ENCODE measurements at regions not wholly inside any gene's neighbourhood (a gene's known extent, or its start where the extent isn't known, plus 50 kb on each side); places are given as distances from the start of the nearest gene placed in this dataset.
"Not testable (repeated sequence)": the region's sequence is repeated elsewhere in the genome, so short reads cannot be mapped to it uniquely, and the experiment has no call there.

GRCh38 chr15:96470681-96471310 lies 140.3 kb downstream of the NR2F2 start:
- DNase-seq: no peak

DNA sequence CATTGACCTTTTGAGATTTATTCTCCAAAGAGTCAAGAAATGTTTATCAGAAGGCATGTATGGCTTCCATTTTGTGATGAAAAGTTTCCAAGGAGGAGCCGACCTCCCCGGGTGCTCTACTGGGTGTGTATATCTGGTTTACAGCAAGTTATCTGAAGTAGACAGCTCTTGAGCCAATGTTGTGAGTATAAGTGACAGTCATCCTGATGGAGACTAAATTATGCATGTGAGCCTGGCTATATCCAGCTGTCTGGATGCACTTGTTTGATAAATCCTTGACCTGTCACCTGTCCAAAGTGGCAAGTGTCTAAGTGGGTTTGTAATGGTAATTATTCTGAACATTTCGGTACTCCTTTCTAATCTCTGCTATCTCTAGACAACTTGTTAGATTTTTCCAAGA lies 142.2 kb downstream of the NR2F2 start:
- no peak for DNase-seq

- DNase-seq: no peak
Measured at GRCh38 chr15:96473556-96473955, 143.1 kb downstream of the NR2F2 start.

DNA sequence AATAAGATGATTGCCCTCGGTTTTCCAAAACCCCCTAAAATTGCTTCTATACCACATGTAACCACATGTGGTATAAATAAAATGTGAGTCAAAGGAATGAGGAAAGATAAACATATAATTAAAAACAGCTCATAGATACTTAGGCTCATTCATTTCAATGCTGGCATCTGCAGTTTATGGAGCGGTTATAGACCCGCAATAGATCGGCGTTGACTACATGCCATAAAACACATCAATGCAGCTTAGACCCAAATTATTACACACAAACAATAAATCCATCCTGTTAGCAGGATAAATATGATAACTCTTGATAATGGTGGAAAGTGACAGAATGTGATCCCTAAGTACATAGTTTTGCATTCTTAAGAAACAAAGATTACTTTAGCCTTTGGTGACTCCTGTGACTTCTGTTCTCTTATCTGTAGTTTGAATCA lies 143.7 kb downstream of the NR2F2 start:
- DNase-seq: no peak

DNA sequence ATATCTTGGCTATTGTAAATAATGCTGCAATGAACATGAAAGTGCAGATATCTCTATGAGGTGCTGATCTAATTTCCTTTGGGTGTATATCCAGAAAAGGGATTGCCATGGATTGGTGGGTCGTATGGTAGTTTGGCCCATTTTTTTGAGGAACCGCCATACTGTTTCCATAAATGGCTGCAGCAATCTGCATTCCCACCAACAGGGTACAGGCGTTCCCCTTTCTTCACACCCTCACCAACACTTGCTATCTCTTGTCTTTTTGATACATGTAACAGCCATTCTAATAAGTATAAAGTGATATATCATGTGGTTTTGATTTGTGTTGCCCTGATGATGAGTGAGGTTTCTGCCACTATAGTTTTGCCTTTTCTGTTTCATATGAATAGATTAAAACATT lies 146.7 kb downstream of the NR2F2 start:
- DNase-seq: no peak

DNA sequence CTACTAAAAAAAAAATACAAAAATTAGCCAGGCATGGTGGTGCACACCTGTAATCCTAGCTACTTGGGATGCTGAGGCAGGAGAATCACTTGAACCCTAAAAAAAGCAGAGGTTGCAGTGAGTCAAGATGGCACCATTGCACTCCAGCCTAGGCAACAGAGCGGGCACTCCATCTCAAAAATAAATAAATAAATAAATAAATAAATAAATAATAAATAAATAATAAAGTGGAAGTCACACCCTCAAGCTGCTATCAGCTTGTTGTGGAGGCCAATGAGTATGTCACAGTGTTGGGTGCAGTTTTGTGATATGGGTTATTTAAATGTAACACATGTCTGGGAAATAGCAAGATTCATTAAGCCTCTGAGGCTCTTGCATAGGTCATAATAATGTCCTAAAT lies 153.9 kb downstream of the NR2F2 start:
- not testable (repeated sequence) for DNase-seq

DNA sequence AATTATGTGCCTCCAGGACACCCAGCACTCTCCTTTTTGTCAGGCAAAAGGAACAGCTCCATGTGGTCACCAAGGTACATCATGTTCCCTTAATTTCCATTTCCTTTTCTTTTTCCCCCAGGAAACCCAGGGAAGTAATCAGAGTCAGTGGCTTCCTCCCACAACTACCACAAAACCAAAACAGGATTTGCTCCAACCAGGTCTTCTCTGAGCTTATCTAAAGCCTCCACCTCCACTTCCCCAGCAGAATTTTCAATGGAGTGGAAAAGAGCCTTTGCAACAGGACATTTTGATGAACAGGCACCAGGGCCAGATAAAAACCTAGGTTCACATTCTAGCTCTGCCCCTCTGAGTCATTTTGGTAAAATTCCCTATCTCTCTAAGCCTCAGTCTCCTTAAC lies 154.3 kb downstream of the NR2F2 start:
- DNase-seq: no peak

GRCh38 chr15:96487245-96487644 lies 156.7 kb downstream of the NR2F2 start:
- no peak for DNase-seq

DNA sequence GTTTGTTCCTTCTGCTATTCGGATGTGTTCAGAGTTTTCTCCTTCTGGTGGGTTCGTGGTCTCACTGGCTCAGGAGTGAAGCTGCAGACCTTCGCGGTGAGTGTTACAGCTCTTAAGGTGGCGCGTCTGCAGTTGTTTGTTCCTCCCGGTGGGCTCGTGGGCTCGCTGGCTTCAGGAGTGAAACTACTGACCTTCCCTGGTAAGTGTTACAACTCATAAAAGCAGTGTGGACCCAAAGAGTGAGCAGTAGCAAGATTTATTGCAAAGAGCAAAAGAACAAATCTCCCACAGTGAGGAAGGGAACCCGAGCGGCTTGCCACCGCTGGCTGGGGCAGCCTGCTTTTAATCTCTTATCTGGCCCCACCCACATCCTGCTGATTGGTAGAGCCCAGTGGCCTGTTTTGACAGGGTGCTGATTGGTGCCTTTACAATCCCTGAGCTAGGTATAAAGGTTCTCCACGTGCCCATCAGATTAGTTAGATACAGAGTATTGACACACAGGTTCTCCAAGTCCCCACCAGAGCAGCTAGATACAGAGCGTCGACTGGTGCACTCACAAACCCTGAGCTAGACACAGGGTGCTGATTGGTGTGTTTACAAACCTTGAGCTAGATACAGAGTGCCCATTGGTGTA lies 160.7 kb downstream of the NR2F2 start:
- DNase-seq: not testable (repeated sequence)

DNA sequence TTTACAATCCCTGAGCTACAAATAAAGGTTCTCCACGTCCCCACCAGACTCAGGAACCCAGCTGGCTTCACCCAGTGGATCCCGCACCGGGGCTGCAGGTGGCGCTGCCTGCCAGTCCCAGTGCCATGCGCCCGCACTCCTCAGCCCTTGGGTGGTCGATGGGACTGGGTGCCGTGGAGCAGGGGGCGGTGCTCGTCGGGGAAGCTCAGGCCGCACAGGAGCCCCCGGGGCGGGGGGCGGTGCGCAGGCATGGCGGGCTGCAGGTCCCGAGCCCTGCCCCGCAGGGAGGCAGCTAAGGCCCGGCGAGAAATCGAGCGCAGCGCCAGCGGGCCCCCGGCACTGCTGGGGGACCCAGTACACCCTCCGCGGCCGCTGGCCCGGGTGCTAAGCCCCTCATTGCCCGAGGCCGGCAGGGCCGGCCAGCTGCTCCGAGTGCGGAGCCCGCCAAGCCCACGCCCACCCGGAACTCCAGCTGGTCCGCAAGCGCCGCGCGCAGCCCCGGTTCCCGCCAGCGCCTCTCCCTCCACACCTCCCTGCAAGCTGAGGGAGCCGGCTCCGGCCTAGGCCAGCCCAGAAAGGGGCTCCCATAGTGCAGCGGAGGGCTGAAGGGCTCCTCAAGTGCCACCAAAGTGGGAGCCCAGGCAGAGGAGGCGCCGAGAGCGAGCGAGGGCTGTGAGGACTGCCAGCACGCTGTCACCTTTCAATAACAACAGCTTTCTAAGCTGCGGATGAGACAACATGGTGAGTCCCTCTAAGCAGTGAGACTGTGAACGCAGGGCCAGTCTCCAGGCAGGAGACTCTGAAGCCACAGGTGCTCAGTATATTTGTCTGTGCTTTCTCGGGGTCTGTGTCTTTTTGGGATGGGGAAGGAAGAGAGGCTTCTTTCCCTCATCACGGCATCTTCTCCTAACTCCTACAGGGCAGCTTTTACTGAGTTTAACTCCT lies 161.5 kb downstream of the NR2F2 start:
- DNase-seq: not testable (repeated sequence)

DNA sequence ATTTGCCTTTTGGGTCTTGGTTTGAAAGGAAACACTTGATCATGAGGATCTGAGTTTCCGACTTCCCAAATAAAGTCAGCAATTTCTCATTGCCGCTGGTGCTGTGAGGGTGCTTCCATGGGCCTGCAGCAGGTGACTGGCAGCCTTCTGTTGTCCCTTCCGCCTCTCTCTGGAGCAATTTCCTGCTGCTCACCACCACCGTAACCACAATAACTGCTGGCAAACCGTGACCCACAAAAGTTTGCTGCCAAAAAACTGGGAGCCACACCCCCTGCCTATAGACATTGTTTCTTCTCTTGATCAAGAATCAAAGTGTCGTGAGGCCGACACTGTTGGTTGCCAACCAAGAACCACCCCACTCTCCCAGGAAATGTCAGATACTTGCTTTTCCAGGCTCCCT lies 164.0 kb downstream of the NR2F2 start:
- DNase-seq: no peak

DNA sequence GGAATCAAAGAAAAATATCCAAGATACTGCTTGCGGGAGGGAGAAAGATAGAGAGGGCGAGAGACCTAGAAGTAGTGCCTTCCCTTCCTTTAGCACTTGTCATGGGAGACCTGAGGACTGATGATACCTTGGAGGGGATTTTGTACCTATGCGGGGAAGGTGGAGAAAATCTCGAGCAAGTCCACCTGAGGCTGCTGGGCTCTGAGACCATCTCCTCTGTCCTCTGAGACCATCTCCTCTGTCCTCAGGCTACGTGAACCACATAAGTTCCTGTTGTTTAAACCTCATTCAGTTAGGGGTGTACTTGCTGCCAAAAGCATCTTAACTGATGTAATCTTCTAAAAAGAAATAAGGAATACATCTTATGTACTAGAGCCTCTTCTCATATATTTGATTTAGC lies 164.9 kb downstream of the NR2F2 start:
- no peak for DNase-seq

- DNase-seq: no peak
Measured at GRCh38 chr15:96497951-96498350, 167.5 kb downstream of the NR2F2 start.

DNA sequence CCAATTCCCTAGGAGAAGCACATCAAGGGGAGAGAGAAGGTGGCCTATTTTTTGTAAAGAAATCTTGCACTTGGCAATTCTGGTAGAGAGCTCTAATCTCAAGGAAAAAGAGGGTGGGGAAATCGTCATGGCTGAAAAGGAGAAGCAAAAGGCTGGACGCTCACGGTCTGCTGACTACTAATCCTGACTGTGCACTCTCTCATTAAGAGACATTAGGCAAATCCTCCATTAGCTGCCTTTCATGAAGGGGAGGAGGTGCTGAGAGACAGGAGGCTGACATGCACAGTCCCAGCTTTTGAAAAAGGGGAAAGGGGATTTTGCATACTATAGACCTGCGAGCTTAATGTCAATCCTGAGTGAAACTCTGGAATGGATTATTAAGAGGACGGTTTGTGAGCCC lies 170.0 kb downstream of the NR2F2 start:
- no peak for DNase-seq

DNA sequence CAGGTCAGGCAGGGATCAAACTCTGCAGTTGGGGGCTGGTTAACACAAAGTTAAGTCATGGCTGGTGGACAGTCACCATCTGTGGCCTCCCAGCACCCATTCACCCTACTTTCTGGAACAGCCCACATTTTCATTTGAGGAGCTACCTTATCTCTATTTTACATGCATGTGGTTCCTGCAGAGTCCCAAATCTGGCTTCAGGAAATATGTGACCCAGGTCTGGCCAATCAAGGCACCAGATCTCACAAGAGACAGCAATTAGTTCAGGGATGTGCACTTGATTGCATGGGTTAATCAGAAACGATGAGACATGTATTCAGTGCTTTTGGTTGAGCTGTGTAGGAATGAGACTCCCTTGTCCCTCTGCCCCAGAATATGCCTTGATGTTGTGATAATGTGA lies 170.9 kb downstream of the NR2F2 start:
- no peak for DNase-seq

- no peak for DNase-seq
Measured at GRCh38 chr15:96502196-96502595, 171.7 kb downstream of the NR2F2 start.

- DNase-seq: no peak
Measured at GRCh38 chr15:96503276-96503675, 172.8 kb downstream of the NR2F2 start.

DNA sequence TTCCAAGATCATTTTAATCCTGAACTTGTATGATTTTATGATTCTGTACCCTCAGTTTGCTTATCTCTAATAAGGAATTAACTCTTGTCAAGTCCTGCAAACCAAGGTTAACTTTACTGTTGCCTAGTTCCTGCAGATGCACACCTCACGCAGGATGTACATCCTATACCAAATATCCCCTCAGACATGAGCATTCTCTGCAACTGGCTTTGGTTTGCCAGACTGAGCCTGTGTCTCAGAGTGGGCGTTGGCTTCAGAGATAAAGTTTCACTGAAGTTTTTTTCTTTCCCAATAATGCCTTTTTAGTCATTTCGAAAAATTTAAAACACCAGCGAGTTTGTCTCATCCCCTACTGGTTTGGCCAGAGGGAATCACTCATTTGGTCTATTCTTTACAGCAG lies 173.9 kb downstream of the NR2F2 start:
- no peak for DNase-seq

GRCh38 chr15:96505014-96505413 lies 174.5 kb downstream of the NR2F2 start:
- DNase-seq: no peak

GRCh38 chr15:96514607-96515285 lies 184.2 kb downstream of the NR2F2 start:
- DNase-seq: no peak

GRCh38 chr15:96515371-96515770 lies 184.9 kb downstream of the NR2F2 start:
- no peak for DNase-seq

DNA sequence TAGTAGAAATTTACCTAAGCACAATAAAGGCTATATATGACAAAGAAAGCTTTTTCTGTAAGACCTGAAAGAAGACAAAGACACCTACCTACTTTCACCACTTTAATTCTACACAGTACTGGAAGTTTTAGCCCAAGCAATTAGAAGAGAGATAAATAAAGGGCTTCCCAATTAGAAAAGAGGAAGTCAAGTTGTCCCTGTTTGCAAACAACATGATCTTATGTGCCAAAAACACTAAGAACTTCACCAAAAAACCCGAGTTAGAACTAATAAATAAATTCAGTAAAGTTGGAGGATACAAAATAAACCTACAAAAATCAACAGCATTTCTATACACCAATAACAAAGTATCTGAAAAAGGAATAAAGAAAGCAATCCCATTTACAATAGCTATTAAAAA lies 190.9 kb downstream of the NR2F2 start:
- DNase-seq: no peak
